ENCODE measurements at regions not wholly inside any gene's neighbourhood (a gene's known extent, or its start where the extent isn't known, plus 50 kb on each side); places are given as distances from the start of the nearest gene placed in this dataset.

- no peak for DNase-seq (ENCODE audit: low read depth in 2 of 2)
Observed at GRCh38 chr2:238560234-238560633, 133.5 kb downstream of the ASB1 start.

GRCh38 chr2:238561230-238561629, 134.5 kb downstream of the ASB1 start:
- no peak for DNase-seq (ENCODE audit: low read depth in 2 of 2)

GRCh38 chr2:238562446-238562845, 135.7 kb downstream of the ASB1 start:
- no peak for DNase-seq (ENCODE audit: low read depth in 2 of 2)

GRCh38 chr2:238563551-238563950, 136.8 kb downstream of the ASB1 start:
- no peak for DNase-seq (ENCODE audit: low read depth in 2 of 2)

DNA sequence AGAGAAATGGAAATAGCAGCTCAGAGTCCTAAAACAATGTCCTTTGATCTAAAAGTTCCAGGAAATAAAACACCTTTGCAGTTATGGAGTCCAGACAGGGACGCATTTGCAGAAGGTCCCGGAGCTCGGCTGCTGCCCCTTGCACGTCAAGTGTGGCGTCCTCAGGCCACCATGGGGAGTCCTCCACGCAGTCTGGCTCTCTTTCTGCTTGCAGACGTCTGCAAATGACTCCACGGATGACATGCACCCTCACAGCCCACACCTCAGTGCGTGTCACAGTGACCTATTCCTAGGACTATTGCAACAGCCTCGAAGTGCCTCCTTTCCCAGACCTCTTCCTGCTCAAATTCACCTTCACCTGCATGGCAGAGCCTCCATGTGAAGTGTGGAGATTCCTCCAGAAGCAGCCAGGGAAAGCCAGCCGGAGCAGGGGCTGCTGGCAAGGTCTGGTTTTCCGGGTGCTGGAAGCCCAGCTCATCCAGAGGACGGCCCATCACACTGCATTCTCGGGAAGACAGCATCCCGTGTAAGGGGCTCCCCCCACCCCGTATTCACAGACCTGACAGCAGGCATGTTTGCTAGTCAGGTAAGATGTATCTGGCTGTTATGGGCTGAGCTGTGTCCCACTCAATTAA, 137.7 kb downstream of the ASB1 start:
- DNase-seq (ENCODE audit: low read depth in 2 of 2), result no peak

- no peak for DNase-seq (ENCODE audit: low read depth in 2 of 2)
Observed at GRCh38 chr2:238565031-238565430, 138.3 kb downstream of the ASB1 start.

- DNase-seq (ENCODE audit: low read depth in 2 of 2), result no peak
Observed at GRCh38 chr2:238566001-238566645, 139.4 kb downstream of the ASB1 start.

DNA sequence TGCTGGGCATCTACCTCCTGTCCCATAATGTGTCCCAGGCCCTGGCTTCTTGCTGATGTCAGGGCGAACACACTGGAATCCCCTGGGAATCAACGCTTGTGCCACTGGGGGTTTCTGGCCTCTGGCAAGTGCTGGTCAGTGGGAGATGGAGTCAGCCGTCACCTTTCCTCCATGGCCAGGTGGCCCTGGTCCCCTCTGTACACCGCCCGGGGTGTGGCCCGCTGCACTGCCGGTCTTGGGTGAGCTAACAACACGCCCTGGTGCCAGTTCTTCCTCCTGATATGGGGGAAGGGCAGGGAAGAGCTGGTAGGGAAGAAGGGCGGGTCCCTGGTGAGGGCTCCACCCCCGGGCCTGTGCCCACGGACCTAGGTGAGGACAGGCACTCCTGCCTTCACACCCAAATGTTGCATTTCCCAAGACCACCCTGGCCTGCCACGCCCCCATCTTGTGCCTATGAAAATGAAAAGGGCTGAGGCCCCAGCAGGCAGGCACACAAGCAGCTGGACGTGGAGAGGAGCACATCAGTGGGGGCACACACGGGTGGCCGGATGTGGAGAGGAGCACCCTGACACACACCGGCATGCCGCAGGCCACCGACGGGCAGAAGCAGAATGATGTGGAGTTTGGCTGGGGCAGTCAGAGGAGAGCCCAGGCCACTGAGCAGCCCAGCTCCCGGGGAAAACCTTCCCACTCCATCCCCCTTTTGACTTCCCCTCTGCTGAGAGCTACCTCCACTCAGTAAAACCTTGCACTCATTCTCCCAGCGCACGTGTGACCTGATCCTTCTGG, 140.5 kb downstream of the ASB1 start:
- no peak for DNase-seq (ENCODE audit: low read depth in 2 of 2)

DNA sequence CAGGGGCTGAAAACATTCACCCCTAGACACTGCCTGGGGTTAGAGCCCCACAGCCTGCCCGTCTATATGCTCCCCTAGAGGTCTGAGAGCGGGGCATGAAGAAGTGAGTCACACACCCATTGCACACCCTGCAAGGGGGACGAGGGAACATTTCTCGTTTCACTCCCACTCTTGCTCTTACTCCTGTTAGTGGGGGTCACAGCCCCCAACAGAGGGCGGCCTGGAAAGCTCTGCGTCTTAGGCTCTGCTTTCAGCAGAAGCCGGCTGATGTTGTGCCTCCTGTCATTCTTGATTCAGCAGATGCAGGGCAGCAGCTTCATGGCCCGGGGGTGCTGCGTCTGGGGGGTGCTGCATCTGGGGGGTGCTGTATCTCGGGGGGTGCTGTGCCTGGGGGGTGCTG, 141.3 kb downstream of the ASB1 start:
- no peak for DNase-seq (ENCODE audit: low read depth in 2 of 2)

DNA sequence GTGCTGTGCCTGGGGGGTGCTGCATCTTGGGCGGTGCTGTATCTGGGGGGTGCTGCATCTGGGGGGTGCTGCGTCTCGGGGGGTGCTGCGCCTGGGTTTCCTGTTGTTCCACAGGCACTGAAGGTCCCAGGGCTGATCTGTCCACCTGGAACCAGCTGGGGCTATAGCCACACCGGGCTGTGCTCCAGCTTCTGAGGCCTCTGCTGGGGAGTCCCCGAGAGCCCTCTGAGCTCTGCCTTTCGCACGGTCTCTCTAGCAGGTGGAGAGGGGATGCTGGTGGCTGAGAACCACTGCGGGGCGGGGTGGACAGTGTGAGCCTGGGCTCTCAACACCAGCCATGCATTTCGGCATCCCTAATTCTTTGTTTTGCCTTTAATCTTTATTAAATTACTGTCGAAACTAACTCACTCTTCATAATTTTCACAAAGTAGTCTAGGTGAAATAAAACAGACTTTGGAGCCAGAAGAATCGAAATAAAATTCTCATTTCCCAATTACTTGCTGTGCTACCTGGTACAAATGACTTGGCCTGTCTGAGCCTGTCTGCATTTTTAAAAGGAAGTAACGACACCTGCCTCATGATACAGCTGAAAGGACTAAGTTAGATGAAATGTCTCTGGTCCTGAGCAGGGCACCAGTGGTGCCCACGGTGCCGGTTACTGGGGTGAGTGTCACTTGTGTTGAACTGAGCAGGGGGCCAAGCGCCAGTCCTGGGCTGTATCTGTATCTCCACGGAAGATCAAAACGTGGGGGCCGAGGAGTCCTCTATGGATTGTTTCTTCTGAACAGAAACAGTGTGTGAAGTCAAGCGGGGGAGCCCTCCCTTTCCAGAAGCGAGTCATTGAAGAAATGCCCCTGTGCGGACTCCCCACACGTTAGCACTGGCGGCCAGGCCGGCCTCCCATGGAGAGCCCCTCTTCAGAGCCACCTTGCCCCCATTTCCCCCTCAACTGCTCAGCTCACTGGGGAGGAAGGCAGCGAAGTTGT, 142.0 kb downstream of the ASB1 start:
- no peak for DNase-seq (ENCODE audit: low read depth in 2 of 2)

DNA sequence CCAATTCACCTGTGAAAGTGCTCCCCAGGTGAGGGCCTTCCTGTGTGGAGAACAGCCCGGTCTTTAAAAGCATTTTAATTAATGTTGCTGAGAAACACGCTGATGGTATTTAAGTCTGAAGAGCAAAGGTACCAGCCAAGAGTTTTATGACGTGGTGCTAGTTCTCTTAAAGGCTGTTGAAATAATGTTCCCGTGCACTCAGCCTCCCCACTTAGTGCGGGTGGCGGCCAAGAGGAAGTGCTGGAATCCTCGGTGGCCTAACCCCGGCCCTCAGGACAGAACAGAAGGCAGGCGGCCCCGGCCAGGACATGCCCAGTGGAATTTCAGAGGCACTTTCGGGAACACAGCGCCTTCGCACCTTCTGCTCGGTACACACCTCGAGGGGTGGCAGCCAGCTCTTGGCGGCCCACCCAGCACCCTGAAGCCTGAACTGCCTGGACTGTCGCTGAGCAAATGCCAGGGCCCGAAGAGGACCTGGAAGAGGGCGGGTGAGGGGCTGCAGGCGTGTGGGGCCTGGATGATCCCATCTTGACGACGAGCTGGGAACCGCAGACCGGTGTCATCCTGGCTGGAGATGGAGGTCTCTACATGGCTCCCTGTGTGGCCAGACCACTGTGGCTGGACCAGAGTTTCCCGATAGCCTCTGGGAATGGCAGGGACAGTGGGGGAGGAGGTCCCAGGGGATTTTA, 142.9 kb downstream of the ASB1 start:
- no peak for DNase-seq (ENCODE audit: low read depth in 2 of 2)

DNA sequence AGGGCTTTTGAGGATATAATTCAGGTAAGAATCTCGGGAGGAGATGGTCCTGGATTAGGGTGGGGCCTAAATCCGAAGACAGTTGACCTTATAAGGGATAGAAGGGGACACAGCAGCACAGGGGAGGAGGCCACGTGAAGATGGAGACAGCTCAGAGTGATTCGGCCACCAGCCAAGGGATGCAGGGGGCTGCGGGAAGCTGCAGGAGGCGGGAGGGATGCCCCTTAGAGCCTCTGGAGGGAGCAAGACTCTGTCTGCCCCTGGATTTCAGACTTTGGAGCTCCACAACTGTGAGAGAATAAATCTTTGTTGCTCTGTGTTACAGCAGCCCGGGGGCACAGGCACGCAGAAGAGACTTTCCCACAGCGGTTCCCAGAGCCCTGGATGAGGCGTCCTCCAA, 143.7 kb downstream of the ASB1 start:
- no peak for DNase-seq (ENCODE audit: low read depth in 2 of 2)

DNA sequence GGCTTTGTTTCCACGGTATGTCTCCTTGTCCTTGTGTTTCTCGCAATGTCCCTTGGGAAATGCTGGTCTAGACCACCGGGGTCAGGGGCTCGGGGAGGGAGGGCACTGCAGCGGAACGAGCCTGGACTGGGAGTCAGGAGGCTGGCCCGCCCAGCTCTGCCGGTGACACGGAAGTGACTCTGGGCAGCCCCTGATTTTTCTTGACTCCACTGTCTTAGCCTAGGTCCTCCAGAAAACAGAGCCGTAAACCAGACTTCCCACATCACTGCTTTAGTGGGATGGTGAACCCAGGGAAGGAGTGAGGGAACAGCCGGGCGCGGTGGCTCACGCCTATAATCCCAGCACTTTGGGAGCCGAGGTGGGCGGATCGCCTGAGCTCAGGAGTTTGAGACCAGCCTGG, 144.2 kb downstream of the ASB1 start:
- DNase-seq (ENCODE audit: low read depth in 2 of 2), result no peak

DNA sequence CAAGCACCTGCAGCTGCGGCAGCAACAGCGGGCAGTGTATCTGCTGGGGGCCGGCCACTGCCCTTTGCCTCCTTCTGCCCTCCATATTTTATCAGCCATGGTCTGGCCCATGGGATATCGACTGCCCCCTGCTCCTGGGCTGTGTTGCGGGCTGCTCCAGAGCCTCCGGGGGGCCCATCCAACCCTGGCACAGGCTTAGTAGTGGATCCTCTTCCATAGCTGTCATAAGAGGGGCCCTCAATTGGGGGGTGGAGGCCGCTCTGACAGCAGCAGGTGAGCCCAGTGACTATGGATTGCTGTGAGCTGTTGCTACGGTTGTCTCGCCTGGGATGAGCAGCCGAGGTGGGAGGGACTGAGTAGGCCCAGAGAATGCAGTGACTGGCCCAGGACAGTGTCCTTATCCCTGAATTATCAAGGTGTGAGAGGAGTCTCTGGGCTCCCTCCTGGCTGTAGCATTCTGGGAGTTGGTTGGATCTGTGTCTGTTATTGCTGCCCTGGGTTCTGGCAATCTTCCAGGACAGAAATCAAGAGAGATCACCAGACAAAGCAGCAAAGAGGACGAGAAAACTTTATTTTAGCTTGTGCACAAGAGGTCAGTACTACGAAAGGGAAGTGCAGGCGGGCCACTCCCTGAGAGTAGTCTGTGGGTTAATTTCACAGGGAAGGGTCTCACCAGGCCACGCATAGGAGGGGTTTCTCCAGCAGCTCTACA, 145.1 kb downstream of the ASB1 start:
- no peak for DNase-seq (ENCODE audit: low read depth in 2 of 2)

DNA sequence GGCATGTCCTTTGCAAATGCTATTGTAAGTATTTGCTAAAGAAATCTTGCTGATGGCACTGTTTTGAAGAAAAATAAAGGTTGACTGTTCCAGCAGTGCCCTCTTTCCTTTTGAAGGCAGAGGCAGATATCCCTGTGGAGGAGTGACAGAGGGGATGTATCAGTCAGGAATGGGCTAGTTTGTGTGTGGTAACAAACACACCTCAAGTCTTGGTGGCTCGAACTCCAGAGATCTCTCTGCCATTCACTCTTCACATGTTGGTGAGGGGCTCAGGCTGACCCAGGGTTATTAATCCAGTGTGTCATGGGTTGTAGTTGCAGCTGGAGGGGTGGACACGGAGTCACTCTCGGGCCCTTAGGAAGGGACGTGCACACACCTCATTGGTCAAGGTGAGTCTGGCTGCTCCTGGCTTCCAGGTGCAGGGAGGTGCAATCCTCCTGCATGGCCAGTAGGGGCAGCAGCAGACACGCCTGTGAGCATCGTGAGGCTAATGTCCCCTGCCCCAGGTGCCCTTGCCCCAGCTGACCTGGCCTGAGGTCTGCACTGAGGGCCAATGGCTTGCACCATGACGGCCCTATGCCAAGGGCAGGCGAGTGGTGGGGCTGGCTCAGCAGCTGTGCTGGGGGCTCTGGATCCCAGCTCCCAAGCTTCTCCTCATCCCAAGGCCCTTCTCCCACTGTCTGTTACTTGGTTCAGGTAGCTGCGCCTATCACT, 146.5 kb downstream of the ASB1 start:
- DNase-seq (ENCODE audit: low read depth in 2 of 2), result no peak

- no peak for DNase-seq (ENCODE audit: low read depth in 2 of 2)
Observed at GRCh38 chr2:238573916-238574315, 147.2 kb downstream of the ASB1 start.

DNA sequence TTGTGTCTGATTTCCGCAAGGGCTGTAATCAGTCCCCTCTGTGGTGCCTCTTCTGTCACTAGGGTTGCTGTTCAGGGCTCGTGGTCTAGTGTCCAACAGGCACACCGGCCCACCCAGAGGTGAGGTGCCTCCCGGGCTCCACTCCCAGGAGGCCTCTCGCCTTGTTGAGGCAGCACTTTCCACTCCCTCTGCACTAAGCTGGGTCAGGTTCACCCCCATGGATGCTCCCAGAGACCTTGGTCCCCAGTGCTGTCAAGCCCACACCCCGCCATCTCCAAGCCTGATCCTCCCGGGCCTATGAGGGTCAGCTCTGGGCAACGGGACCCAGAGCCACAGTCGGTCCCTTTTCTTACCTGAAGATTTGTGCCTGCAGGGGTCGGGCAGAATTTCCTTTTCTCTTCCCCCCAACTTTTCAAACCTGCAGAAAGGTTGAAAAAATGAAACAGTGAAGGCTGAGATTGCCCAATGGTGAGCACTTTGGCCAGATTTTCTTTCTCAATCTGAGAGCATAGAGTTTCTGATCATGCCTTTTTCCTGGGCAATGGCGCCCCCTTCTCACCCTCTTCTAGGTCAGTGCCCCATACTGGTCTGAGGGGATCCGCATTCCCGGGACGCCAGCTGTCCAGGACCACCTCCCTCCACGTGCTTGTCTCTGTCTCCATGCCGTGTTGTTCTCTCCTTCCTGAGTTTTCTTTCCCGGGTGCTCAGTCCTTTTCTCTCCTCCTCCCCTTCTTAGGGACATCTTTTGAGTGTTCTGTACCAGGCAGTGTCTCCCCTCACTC, 148.0 kb downstream of the ASB1 start:
- DNase-seq (ENCODE audit: low read depth in 2 of 2), result no peak

GRCh38 chr2:238576674-238577073, 149.9 kb downstream of the ASB1 start:
- no peak for DNase-seq (ENCODE audit: low read depth in 2 of 2)

- DNase-seq (ENCODE audit: low read depth in 2 of 2), result no peak
Observed at GRCh38 chr2:238578256-238578655, 151.5 kb downstream of the ASB1 start.

Data from stimulated activated CD4-positive, alpha-beta T cell treated with anti-CD3 and anti-CD28 coated beads, Interleukin-1b, Interleukin-23, amount 100 ng/mL, for 1 hour (primary cell).